ENCODE measurements at regions not wholly inside any gene's neighbourhood (a gene's known extent, or its start where the extent isn't known, plus 50 kb on each side); places are given as distances from the start of the nearest gene placed in this dataset.
A peak's percentile ranks its signal among the peaks of the same experiment; 100 is the strongest.

- Histone ChIP-seq H3K27me3 (ENCODE audit: insufficient read depth in 3 of 3, low read length in 2 of 3) (no peaks in the 10 kb centered on the region), H3K4me1 (no peaks in the 10 kb centered on the region), H3K4me3 (no peak overlapping the region), H3K9me3 (no peaks in the 10 kb centered on the region), H3K27ac (no peak overlapping the region), H3K36me3 (ENCODE audit: insufficient read depth in 1 of 2, low read depth in 1 of 2) (no peaks in the 10 kb centered on the region)
- 14 to 20% (median 19%) methylated on average over 8 of the region's 8 CpGs for WGBS, 3 donors
- no peak for ATAC-seq
- intact Hi-C loops (cut with DNase I) = no loop called here
- TF ChIP-seq, protein P1, sequence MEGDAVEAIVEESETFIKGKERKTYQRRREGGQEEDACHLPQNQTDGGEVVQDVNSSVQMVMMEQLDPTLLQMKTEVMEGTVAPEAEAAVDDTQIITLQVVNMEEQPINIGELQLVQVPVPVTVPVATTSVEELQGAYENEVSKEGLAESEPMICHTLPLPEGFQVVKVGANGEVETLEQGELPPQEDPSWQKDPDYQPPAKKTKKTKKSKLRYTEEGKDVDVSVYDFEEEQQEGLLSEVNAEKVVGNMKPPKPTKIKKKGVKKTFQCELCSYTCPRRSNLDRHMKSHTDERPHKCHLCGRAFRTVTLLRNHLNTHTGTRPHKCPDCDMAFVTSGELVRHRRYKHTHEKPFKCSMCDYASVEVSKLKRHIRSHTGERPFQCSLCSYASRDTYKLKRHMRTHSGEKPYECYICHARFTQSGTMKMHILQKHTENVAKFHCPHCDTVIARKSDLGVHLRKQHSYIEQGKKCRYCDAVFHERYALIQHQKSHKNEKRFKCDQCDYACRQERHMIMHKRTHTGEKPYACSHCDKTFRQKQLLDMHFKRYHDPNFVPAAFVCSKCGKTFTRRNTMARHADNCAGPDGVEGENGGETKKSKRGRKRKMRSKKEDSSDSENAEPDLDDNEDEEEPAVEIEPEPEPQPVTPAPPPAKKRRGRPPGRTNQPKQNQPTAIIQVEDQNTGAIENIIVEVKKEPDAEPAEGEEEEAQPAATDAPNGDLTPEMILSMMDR (IDR thresholded peaks at IDR 0.05) = no peak
- DNase-seq = no peak
These were observed 84.4 kb upstream of the GPRC5B start for GRCh38 chr16:19968891-19969683.

DNA sequence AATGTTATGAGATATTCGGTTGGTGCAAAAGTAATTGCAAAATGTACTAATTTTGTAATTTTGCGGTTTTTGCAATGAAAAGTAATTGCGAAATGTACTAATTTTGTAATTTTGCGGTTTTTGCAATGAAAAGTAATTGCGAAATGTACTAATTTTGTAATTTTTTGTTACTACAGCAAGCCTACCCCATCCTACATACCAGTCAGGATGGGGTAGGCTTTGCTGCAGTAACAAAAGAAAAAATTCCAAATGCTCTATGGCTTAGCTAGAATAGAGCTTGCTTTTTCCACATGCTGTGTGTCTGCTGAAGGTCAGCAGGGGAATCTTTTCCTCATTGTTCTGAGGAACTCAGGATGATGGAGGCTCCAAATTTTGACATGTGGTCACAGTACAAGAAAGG, 83.3 kb upstream of the GPRC5B start:
- 92 to 96% (median 96%) methylated on average over 5 of the region's 5 CpGs for WGBS, 3 donors

GRCh38 chr16:19967561-19967960, 82.9 kb upstream of the GPRC5B start:
- DNase-seq = no peak
- Histone ChIP-seq H3K4me1 (no peaks in the 10 kb centered on the region), H3K9me3 (no peaks in the 10 kb centered on the region), H3K36me3 (ENCODE audit: insufficient read depth in 1 of 2, low read depth in 1 of 2) (no peaks in the 10 kb centered on the region), H3K27me3 (ENCODE audit: insufficient read depth in 3 of 3, low read length in 2 of 3) (no peaks in the 10 kb centered on the region), H3K27ac (no peak overlapping the region), H3K4me3 (no peak overlapping the region)
- intact Hi-C loops (cut with DNase I) = no loop called here
- TF ChIP-seq, protein P1 (IDR thresholded peaks at IDR 0.05) = no peak
- ATAC-seq = no peak

More for the DNA sequence above, 83.3 kb upstream of the GPRC5B start:
- Histone ChIP-seq H3K9me3 (no peaks in the 10 kb centered on the region), H3K4me3 (no peak overlapping the region), H3K27me3 (ENCODE audit: insufficient read depth in 3 of 3, low read length in 2 of 3) (no peaks in the 10 kb centered on the region), H3K36me3 (ENCODE audit: insufficient read depth in 1 of 2, low read depth in 1 of 2) (no peaks in the 10 kb centered on the region), H3K27ac (no peak overlapping the region), H3K4me1 (no peaks in the 10 kb centered on the region)
- TF ChIP-seq, protein P1 (IDR thresholded peaks at IDR 0.05) = no peak
- intact Hi-C loops (cut with DNase I) = no loop called here
- DNase-seq = no peak
- ATAC-seq = no peak

GRCh38 chr16:19963301-19963700, 78.7 kb upstream of the GPRC5B start:
- WGBS, 3 donors = 15 to 32% (median 16%) methylated on average over 5 of the region's 5 CpGs
- peak in 1 of 2 donors; percentile 14 for DNase-seq
- H3K27ac ChIP-seq = no peak overlapping the region

More at GRCh38 chr16:19963301-19963700, 78.7 kb upstream of the GPRC5B start:
- no peaks in the 10 kb centered on the region for H3K4me1 ChIP-seq
- no peaks in the 10 kb centered on the region for H3K36me3 ChIP-seq (ENCODE audit: insufficient read depth in 1 of 2, low read depth in 1 of 2)
- intact Hi-C loops (cut with DNase I) = no loop called here
- TF ChIP-seq, protein P1 (IDR thresholded peaks at IDR 0.05) = no peak
- ATAC-seq = no peak
- H3K9me3 ChIP-seq = no peaks in the 10 kb centered on the region
- H3K4me3 ChIP-seq = no peak overlapping the region
- peaks cover 0 to 3% (median 0%) of the 10 kb centered on the region in 3 donors for H3K27me3 ChIP-seq (ENCODE audit: insufficient read depth in 3 of 3, low read length in 2 of 3)
